HFFc6 (cell line): ENCODE measurements at regions not wholly inside any gene's neighbourhood (a gene's known extent, or its start where the extent isn't known, plus 50 kb on each side); places are given as distances from the start of the nearest gene placed in this dataset.
"Not testable (repeated sequence)": the region's sequence is repeated elsewhere in the genome, so short reads cannot be mapped to it uniquely, and the experiment has no call there.

Source experiments
- DNase-seq: peaks from one replicate; pipeline ENCODE4 v3.0.0-alpha.2; 2018
- H3K27ac Mint-ChIP-seq: 2 replicates; pipeline ENCODE4 v1.8.0; 2020; ENCODE audit warnings: mild to moderate bottlenecking, mixed read lengths
- H3K27me3 Mint-ChIP-seq: 2 replicates; pipeline ENCODE4 v1.8.0; 2021; ENCODE audit warnings: mild to moderate bottlenecking, moderate library complexity, mixed read lengths; ENCODE audit not compliant: insufficient read depth
- H3K36me3 Mint-ChIP-seq: 2 replicates; pipeline ENCODE4 v1.8.0; 2021; ENCODE audit warnings: low read depth, mixed read lengths
- H3K4me1 Mint-ChIP-seq: 2 replicates; pipeline ENCODE4 v1.8.0; 2020; ENCODE audit warnings: low read depth, mixed read lengths
- H3K4me3 Mint-ChIP-seq: 2 replicates; pipeline ENCODE4 v1.8.0; 2020; ENCODE audit warnings: mild to moderate bottlenecking, moderate library complexity, mixed read lengths
- H3K9me3 Mint-ChIP-seq: 2 replicates; pipeline ENCODE4 v1.8.0; 2020; ENCODE audit warnings: mild to moderate bottlenecking, mixed read lengths
- CTCF ChIP-seq: fragments of 200-600 bp; sonication (generic); IDR thresholded peaks from 2 replicates; pipeline ENCODE4 v1.5.0; 2021; ENCODE audit warnings: antibody characterized with exemption, mild to moderate bottlenecking

- Mint-ChIP-seq H3K4me3 (no peak overlapping the region), H3K36me3 (no peaks in the 10 kb centered on the region), H3K27me3 (peaks cover 1% of the 10 kb centered on the region), H3K4me1 (no peaks in the 10 kb centered on the region), H3K9me3 (peaks cover 29% of the 10 kb centered on the region), H3K27ac (no peak overlapping the region)
- no peak for DNase-seq
- TF ChIP-seq CTCF = no peak
Observed at GRCh38 chr5:2068531-2068930, 185.8 kb upstream of the IRX4 start.

GRCh38 chr5:2066373-2066772, 183.6 kb upstream of the IRX4 start:
- peaks cover 33% of the 10 kb centered on the region for H3K9me3 Mint-ChIP-seq
- H3K4me3 Mint-ChIP-seq = no peak overlapping the region
- no peaks in the 10 kb centered on the region for H3K4me1 Mint-ChIP-seq
- H3K36me3 Mint-ChIP-seq = no peaks in the 10 kb centered on the region; the same call in 1 of the 2 replicates
- no peak for DNase-seq
- no peak overlapping the region for H3K27ac Mint-ChIP-seq
- no peak for TF ChIP-seq CTCF
- peaks cover 1% of the 10 kb centered on the region for H3K27me3 Mint-ChIP-seq

GRCh38 chr5:2063380-2063779, 180.7 kb upstream of the IRX4 start:
- H3K27me3 Mint-ChIP-seq, H3K27ac Mint-ChIP-seq: not testable (repeated sequence)

GRCh38 chr5:2052687-2053086, 170.0 kb upstream of the IRX4 start:
- TF ChIP-seq CTCF = no peak
- peaks cover 5% of the 10 kb centered on the region for H3K27me3 Mint-ChIP-seq
- no peaks in the 10 kb centered on the region for H3K4me1 Mint-ChIP-seq
- H3K36me3 Mint-ChIP-seq = no peaks in the 10 kb centered on the region
- no peak for DNase-seq
- H3K9me3 Mint-ChIP-seq = peaks cover 17% of the 10 kb centered on the region; the same call in 1 of the 2 replicates
- no peak overlapping the region for H3K4me3 Mint-ChIP-seq
- no peak overlapping the region for H3K27ac Mint-ChIP-seq

More at GRCh38 chr5:2063380-2063779, 180.7 kb upstream of the IRX4 start:
- peaks cover 38% of the 10 kb centered on the region for H3K9me3 Mint-ChIP-seq
- DNase-seq, H3K4me3 Mint-ChIP-seq, H3K36me3 Mint-ChIP-seq, H3K4me1 Mint-ChIP-seq: not testable (repeated sequence)

- Mint-ChIP-seq H3K36me3 (no peaks in the 10 kb centered on the region), H3K27ac (no peak overlapping the region), H3K9me3 (peaks cover 8% of the 10 kb centered on the region; the same call in 1 of the 2 replicates), H3K4me1 (no peaks in the 10 kb centered on the region), H3K27me3 (peaks cover 5% of the 10 kb centered on the region), H3K4me3 (no peak overlapping the region)
- DNase-seq = no peak
- TF ChIP-seq CTCF = no peak
Observed at GRCh38 chr5:2049876-2050275, 167.2 kb upstream of the IRX4 start.

DNA sequence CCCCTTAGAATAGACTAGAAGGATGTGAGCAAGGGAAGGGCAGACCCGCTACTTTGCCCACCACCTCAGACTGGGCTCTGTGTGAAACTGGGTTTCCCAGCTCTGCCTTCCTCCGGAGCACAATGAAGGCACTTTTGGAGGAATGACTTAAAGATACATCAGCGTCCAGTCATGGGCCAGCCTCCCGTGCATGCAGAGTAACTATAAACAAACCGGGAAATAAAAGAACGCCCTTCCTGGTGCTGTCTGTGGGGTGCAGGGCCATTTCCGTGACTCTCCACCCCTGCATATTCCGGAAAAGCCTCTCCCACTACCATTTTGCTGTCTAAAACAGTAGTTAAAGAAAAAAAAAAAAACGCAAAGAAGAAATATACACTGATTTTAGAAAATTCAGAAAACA, 165.9 kb upstream of the IRX4 start:
- no peak for DNase-seq
- no peak for TF ChIP-seq CTCF
- peaks cover 5% of the 10 kb centered on the region for H3K27me3 Mint-ChIP-seq
- H3K27ac Mint-ChIP-seq = no peak overlapping the region
- H3K4me3 Mint-ChIP-seq = no peak overlapping the region
- H3K9me3 Mint-ChIP-seq = peaks cover 5% of the 10 kb centered on the region; the same call in 1 of the 2 replicates
- no peaks in the 10 kb centered on the region for H3K4me1 Mint-ChIP-seq
- H3K36me3 Mint-ChIP-seq = no peaks in the 10 kb centered on the region
